Right lobe of liver (tissue), 6 donors: ENCODE measurements at regions not wholly inside any gene's neighbourhood (a gene's known extent, or its start where the extent isn't known, plus 50 kb on each side); places are given as distances from the start of the nearest gene placed in this dataset.

Experiments
- ATAC-seq, 4 donors: fragments of 200-7000 bp; cut with Tn5 transposase; one replicate each; pipeline ENCODE4 v1.9.1; 2020; ENCODE audit warnings: mild to moderate bottlenecking in 4 of 4, moderate library complexity in 4 of 4
- DNase-seq, 3 donors: peaks; one replicate each; pipeline ENCODE4 v3.0.0-alpha.2; 2020
- H3K27ac ChIP-seq, 3 donors: fragments of 200-600 bp; one replicate each; pipeline ENCODE4 v1.8.0; 2022
- H3K27me3 ChIP-seq, 2 donors: fragments of 200-600 bp; one replicate each; pipeline ENCODE4 v1.8.0; 2022
- H3K36me3 ChIP-seq, 4 donors: fragments of 200-600 bp; sonication (generic) in 1 of 4; one replicate each; pipeline versions ENCODE4 v1.5.1 to v1.8.0; 2017 to 2022; ENCODE audit warnings: control low read depth in 1 of 4
- H3K4me1 ChIP-seq, 4 donors: fragments of 200-600 bp; sonication (generic) in 1 of 4; one replicate each; pipeline versions ENCODE4 v1.5.1 to v1.8.0; 2017 to 2022; ENCODE audit warnings: control low read depth in 1 of 4
- H3K4me3 ChIP-seq, 3 donors: fragments of 200-600 bp; one replicate each; pipeline ENCODE4 v1.8.0; 2022
- H3K9me3 ChIP-seq, 4 donors: fragments of 200-600 bp; sonication (generic) in 1 of 4; one replicate each; pipeline versions ENCODE4 v1.5.1 to v1.8.0; 2017 to 2022; ENCODE audit warnings: control low read depth in 1 of 4
- POLR2A ChIP-seq: fragments of 450-650 bp; IDR thresholded peaks from one replicate; pipeline ENCODE4 v1.6.1; 2017; ENCODE audit warnings: antibody characterized with exemption, mild to moderate bottlenecking
- WGBS: methylation state at CpG from one replicate; pipeline ENCODE4 v1.1.6; 2018; ENCODE audit warnings: low coverage, low lambda C conversion rate; ENCODE audit not compliant: insufficient coverage; ENCODE audit errors: missing lambda C conversion rate; 5-methylcytosine and 5-hydroxymethylcytosine counted together
- intact Hi-C, 2 donors: fragments of 100-400 bp; cut with DNase I; formaldehyde crosslinking; loops; one replicate each; pipeline versions ENCODE4 v1.11.2 to v1.14.1; 2022
- TF ChIP-seq, protein P1 (sequence below), 4 donors: fragments of 200-600 bp in 3 of 4; fragments of 450-650 bp in 1 of 4; IDR thresholded peaks; one replicate each; pipeline versions ENCODE4 v1.5.1 to v1.8.0; 2016 to 2022; ENCODE audit warnings: antibody characterized with exemption in 4 of 4, mild to moderate bottlenecking in 2 of 4
- donor health status: DM: no; HTN: yes; CAD: no.
- donor health status: DM: no; HTN: no; CAD: no.
- donor health status: DM: no; HTN: no; CAD: no.
- donor health status: DM: no; HTN: yes; CAD: no.
- donor health status: DM: no; HTN: yes; CAD: no.

DNA sequence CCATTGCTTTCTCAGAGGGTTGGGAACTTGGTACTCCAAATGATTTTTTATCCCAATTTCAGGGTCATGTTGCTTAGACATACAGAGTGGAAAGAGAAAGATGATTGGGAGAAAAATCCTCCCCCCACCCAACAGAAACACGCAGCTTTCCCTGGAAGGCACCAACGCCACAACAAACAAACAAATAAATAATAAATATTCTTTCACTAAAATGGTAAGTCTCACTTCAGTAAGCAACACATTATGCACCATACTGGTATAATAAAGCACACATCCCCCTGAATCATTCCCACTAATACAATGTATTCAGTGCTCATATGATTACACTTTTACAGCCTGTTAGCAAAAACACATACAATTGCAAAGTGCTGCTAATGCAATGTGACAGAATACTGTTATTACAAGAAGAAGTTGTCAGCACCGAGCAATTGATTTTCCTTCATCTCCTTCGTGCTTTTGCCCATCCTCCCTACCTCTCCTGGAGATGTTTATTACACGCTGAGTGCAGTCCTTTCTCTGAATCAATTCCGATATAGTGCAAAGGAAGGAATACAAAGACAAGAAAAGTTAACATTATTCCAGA is 359.9 kb downstream of the TXNL1 start:
- Histone ChIP-seq H3K27me3 (no peaks in the 10 kb centered on the region), H3K36me3 (no peaks in the 10 kb centered on the region), H3K27ac (no peak overlapping the region), H3K4me3 (no peak overlapping the region), H3K9me3 (no peaks in the 10 kb centered on the region), H3K4me1 (no peaks in the 10 kb centered on the region)
- intact Hi-C loops: no loop called here
- WGBS: 60% methylated on average over 6 of the region's 6 CpGs
- DNase-seq (no peak), ATAC-seq (no peak)
- TF ChIP-seq POLR2A: no peak
- TF ChIP-seq, protein P1, sequence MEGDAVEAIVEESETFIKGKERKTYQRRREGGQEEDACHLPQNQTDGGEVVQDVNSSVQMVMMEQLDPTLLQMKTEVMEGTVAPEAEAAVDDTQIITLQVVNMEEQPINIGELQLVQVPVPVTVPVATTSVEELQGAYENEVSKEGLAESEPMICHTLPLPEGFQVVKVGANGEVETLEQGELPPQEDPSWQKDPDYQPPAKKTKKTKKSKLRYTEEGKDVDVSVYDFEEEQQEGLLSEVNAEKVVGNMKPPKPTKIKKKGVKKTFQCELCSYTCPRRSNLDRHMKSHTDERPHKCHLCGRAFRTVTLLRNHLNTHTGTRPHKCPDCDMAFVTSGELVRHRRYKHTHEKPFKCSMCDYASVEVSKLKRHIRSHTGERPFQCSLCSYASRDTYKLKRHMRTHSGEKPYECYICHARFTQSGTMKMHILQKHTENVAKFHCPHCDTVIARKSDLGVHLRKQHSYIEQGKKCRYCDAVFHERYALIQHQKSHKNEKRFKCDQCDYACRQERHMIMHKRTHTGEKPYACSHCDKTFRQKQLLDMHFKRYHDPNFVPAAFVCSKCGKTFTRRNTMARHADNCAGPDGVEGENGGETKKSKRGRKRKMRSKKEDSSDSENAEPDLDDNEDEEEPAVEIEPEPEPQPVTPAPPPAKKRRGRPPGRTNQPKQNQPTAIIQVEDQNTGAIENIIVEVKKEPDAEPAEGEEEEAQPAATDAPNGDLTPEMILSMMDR (IDR thresholded peaks at IDR 0.05): no peak

DNA sequence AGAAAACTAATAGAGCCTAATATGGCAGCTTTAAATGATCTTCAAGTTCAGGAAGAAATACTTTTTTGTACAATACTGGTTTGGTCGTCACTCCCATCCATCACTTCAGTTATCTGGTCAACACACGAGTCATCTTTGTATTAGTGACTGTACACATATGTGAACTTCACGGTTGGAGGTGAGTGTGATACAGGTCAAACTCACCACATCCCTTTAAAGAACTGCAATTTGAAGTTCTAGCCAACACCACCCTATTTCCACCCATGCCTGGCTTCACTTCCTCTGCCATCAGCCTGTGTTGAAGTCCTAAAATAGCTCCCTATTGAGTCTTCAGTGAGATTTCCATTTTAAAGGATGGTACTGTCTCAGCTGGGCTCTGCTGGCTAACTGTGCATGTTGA is 361.9 kb downstream of the TXNL1 start:
- H3K27ac ChIP-seq: no peak overlapping the region
- H3K27me3 ChIP-seq: no peaks in the 10 kb centered on the region
- no peak for DNase-seq
- ATAC-seq: no peak
- intact Hi-C loops: no loop called here
- H3K9me3 ChIP-seq: no peaks in the 10 kb centered on the region
- no peaks in the 10 kb centered on the region for H3K36me3 ChIP-seq
- no peak overlapping the region for H3K4me3 ChIP-seq
- H3K4me1 ChIP-seq: no peaks in the 10 kb centered on the region
- WGBS: 53% methylated on average over 3 of the region's 3 CpGs
- TF ChIP-seq POLR2A: no peak
- TF ChIP-seq, protein P1 (IDR thresholded peaks at IDR 0.05): no peak

DNA sequence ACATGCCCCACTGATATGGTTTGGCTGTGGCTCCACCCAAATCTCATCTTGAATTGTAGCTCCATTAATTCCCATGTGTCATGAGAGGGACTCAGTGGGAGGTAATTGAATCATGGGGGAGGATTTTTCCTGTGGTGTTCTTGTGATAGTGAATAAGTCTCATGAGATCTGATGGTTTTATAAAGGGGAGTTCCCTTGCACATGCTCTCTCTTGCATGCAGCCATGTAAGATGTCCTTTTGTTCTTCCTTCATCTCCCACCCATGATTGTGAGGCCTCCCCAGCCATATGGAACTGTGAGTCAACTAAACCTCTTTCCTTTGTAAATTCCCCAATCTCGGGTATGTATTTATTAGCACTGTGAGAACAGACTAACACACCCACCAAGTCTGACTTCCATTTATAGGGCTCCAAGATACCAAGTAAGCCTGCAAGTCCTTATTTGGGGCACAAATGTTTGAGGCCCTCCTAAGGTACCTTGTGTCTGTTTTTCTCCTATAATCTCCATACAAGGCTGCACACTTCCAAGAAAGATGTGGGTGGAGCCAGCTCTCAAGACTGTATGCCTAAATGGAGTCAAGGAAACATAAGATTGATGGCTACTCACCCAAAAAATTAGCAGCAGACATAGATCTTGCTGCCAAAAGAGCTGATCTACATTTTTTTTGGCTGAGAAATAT is 364.7 kb downstream of the TXNL1 start:
- no peak overlapping the region for H3K4me3 ChIP-seq
- H3K36me3 ChIP-seq: no peaks in the 10 kb centered on the region
- no peak for DNase-seq
- H3K27ac ChIP-seq: no peak overlapping the region
- 71% methylated on average over 1 of the region's 1 CpG for WGBS
- TF ChIP-seq, protein P1 (IDR thresholded peaks at IDR 0.05): no peak
- TF ChIP-seq POLR2A: no peak
- no peaks in the 10 kb centered on the region for H3K9me3 ChIP-seq
- no peaks in the 10 kb centered on the region for H3K27me3 ChIP-seq
- no peaks in the 10 kb centered on the region for H3K4me1 ChIP-seq
- intact Hi-C loops: no loop called here
- ATAC-seq: no peak

DNA sequence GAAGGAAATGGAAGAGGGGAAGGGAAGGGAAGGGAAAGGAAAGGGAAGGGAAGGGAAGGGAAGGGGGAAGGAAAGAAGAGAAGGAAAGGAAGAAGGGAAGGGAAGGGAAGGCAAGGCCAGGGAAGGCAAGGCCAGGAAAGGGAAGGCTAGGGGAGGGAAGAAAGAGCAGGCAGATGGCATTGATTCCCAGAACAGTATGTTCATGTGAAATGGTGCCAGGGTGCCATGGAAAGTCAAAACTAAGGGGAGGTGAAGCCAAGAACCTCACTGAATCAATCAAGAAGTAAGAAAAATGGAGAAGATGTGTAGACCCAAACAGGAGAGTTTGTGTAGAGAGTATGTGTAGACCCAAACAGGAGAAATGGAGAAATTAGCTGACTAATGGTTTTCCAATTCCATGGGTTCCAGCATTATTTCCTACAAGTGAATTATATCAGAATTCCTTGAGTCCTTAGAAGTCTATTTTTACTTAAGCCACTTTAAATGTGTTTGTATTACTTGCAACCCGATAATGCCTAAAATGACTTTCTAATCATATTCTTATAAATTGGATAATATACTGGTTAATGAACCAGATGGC is 367.6 kb downstream of the TXNL1 start:
- Histone ChIP-seq H3K4me1 (no peaks in the 10 kb centered on the region), H3K27ac (no peak overlapping the region), H3K9me3 (no peaks in the 10 kb centered on the region), H3K27me3 (no peaks in the 10 kb centered on the region), H3K36me3 (no peaks in the 10 kb centered on the region), H3K4me3 (no peak overlapping the region)
- no peak for ATAC-seq
- TF ChIP-seq, protein P1 (IDR thresholded peaks at IDR 0.05): no peak
- no peak for TF ChIP-seq POLR2A
- DNase-seq: no peak
- intact Hi-C loops: no loop called here
- WGBS: 84% methylated on average over 1 of the region's 1 CpG
